ENCODE measurements at regions not wholly inside any gene's neighbourhood (a gene's known extent, or its start where the extent isn't known, plus 50 kb on each side); places are given as distances from the start of the nearest gene placed in this dataset.
A peak's percentile ranks its signal among the peaks of the same experiment; 100 is the strongest.

DNA sequence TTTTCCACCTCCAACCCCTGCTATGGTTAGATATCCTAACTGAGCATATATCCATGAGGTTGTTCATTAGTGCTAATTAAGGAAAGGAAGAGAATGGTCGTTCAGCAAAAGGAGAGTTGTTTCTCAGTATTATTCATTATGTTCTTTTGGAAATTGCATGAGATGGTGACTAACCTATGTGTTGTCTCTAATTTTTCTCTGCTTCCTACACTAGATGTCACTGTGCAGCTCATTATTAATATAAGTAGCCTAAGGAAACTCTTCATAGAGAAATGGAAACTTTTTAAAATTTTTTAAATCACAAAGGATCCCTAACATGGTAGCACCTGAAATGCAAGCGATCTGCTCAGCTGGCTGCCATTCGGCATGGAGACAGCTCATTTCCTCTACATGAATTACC lies 67.7 kb upstream of the FAM9A start:
- Histone ChIP-seq H3K4me2 (ENCODE audit: insufficient read depth, low read length) (peak overlapping the region; percentile 5), H3K27me3 (ENCODE audit: insufficient read depth, low read length) (no peaks in the 10 kb centered on the region), H3K27ac (ENCODE audit: low read depth, low read length) (no peak overlapping the region), H3K4me1 (ENCODE audit: insufficient read depth, low read length) (no peaks in the 10 kb centered on the region), H3K9me3 (ENCODE audit: low read depth, low read length) (no peaks in the 10 kb centered on the region), H2AFZ (ENCODE audit: low read length) (no peak overlapping the region), H3K4me3 (ENCODE audit: insufficient read depth, low read length) (no peak overlapping the region), H3K79me2 (ENCODE audit: insufficient read depth, low read length) (no peaks in the 10 kb centered on the region), H4K20me1 (ENCODE audit: insufficient read depth, low read length) (no peaks in the 10 kb centered on the region), H3K36me3 (ENCODE audit: insufficient read depth, low read length) (no peaks in the 10 kb centered on the region)
- no peak for DNase-seq (ENCODE audit: insufficient read length, low spot score, missing footprints)
- TF ChIP-seq, protein P1, sequence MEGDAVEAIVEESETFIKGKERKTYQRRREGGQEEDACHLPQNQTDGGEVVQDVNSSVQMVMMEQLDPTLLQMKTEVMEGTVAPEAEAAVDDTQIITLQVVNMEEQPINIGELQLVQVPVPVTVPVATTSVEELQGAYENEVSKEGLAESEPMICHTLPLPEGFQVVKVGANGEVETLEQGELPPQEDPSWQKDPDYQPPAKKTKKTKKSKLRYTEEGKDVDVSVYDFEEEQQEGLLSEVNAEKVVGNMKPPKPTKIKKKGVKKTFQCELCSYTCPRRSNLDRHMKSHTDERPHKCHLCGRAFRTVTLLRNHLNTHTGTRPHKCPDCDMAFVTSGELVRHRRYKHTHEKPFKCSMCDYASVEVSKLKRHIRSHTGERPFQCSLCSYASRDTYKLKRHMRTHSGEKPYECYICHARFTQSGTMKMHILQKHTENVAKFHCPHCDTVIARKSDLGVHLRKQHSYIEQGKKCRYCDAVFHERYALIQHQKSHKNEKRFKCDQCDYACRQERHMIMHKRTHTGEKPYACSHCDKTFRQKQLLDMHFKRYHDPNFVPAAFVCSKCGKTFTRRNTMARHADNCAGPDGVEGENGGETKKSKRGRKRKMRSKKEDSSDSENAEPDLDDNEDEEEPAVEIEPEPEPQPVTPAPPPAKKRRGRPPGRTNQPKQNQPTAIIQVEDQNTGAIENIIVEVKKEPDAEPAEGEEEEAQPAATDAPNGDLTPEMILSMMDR (IDR thresholded peaks at IDR 0.05; ENCODE audit: extremely low read depth, low read depth, low read length): peak; percentile 36

DNA sequence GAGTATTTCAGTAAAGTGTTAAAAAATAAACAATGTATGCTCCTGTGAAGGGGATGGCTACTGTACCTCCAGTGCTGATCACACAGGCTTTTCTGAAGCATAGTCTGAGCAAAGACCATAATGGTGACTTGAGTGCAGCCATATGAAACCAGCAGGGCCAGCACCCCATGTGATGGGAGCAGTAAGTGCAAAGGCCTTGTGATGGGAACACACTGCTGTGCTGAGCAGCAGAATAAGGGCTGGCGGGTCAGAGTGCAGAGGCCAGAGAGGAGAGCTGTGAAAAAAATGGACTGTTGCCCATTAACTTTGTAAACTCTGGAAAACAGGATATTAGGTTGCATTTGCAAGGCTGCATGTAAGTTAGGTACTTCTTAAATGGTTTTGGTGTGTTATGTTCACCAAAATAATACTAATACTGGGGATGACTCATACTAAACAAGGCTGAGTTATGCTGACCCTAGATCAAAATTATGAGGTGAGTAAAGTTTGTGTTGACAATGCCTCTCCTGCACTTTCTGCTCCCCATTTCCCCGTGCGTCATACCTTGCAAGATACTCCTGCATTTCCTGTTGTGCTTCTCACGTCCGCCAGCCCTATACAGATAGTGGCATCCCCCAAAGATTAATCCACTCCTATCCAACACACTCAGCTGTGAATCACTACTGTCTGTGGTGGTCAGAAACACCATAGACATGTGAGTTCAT lies 67.0 kb upstream of the FAM9A start:
- Histone ChIP-seq H2AFZ (ENCODE audit: low read length) (no peak overlapping the region), H3K27ac (ENCODE audit: low read depth, low read length) (no peak overlapping the region)
- no peak for DNase-seq (ENCODE audit: insufficient read length, low spot score, missing footprints)

DNA sequence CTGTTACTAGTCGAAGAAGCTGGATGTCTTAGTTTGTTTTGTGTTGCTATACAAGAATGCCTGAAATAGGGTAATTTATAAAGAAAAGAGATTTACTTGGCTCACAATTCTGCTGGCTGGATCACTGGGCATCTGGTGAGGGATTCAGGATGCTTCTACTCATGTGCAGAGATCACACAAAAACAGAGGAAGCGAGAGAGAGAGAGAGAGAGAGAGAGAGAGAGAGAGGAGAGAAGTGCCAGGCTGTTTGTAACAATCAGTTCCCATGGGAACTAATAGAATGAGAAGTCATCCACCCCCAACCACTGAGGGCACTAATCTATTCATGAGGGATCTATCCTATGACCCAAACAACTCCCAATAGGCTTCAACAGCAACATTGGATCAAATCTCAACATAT lies 66.2 kb upstream of the FAM9A start:
- Histone ChIP-seq H3K79me2 (ENCODE audit: insufficient read depth, low read length) (no peaks in the 10 kb centered on the region), H3K27ac (ENCODE audit: low read depth, low read length) (no peak overlapping the region), H2AFZ (ENCODE audit: low read length) (no peak overlapping the region), H3K27me3 (ENCODE audit: insufficient read depth, low read length) (no peaks in the 10 kb centered on the region), H3K9me3 (ENCODE audit: low read depth, low read length) (no peaks in the 10 kb centered on the region), H3K4me2 (ENCODE audit: insufficient read depth, low read length) (no peak overlapping the region), H3K4me1 (ENCODE audit: insufficient read depth, low read length) (no peaks in the 10 kb centered on the region), H4K20me1 (ENCODE audit: insufficient read depth, low read length) (no peaks in the 10 kb centered on the region), H3K4me3 (ENCODE audit: insufficient read depth, low read length) (no peak overlapping the region), H3K36me3 (ENCODE audit: insufficient read depth, low read length) (no peaks in the 10 kb centered on the region)
- TF ChIP-seq, protein P1 (IDR thresholded peaks at IDR 0.05; ENCODE audit: extremely low read depth, low read depth, low read length): no peak
- no peak for DNase-seq (ENCODE audit: insufficient read length, low spot score, missing footprints)

More for the DNA sequence above, 67.0 kb upstream of the FAM9A start:
- TF ChIP-seq, protein P1 (IDR thresholded peaks at IDR 0.05; ENCODE audit: extremely low read depth, low read depth, low read length): no peak
- Histone ChIP-seq H3K27me3 (ENCODE audit: insufficient read depth, low read length) (no peaks in the 10 kb centered on the region), H3K79me2 (ENCODE audit: insufficient read depth, low read length) (no peaks in the 10 kb centered on the region), H3K4me2 (ENCODE audit: insufficient read depth, low read length) (peak overlapping the region; percentile 5), H3K36me3 (ENCODE audit: insufficient read depth, low read length) (no peaks in the 10 kb centered on the region), H3K4me1 (ENCODE audit: insufficient read depth, low read length) (no peaks in the 10 kb centered on the region), H3K9me3 (ENCODE audit: low read depth, low read length) (no peaks in the 10 kb centered on the region), H3K4me3 (ENCODE audit: insufficient read depth, low read length) (no peak overlapping the region), H4K20me1 (ENCODE audit: insufficient read depth, low read length) (no peaks in the 10 kb centered on the region)

DNA sequence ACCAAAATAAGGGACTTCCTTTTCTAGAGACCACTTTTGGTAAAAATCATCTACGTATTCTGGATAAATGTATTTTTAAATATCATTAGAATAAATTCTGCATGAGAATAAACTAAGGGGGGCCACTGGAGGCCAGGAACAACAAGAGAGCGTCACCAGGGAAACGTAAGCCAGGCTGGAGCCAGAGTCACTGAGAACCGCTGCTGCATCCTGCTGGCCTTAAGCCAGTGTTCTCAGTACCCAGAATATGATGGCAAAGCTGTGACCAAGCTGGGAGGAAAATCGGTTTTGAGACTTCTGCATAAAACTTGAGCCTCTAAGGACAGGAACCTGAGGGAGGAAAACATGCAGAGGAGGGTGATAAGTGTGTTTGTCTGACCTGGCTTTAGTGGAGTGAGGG lies 63.0 kb upstream of the FAM9A start:
- TF ChIP-seq, protein P1 (IDR thresholded peaks at IDR 0.05; ENCODE audit: extremely low read depth, low read depth, low read length): no peak
- H3K9me3 ChIP-seq (ENCODE audit: low read depth, low read length): no peaks in the 10 kb centered on the region
- H3K27ac ChIP-seq (ENCODE audit: low read depth, low read length): no peak overlapping the region
- no peak overlapping the region for H3K4me3 ChIP-seq (ENCODE audit: insufficient read depth, low read length)
- no peaks in the 10 kb centered on the region for H4K20me1 ChIP-seq (ENCODE audit: insufficient read depth, low read length)
- no peaks in the 10 kb centered on the region for H3K79me2 ChIP-seq (ENCODE audit: insufficient read depth, low read length)
- DNase-seq (ENCODE audit: insufficient read length, low spot score, missing footprints): no peak
- no peaks in the 10 kb centered on the region for H3K27me3 ChIP-seq (ENCODE audit: insufficient read depth, low read length)
- no peaks in the 10 kb centered on the region for H3K4me1 ChIP-seq (ENCODE audit: insufficient read depth, low read length)
- H3K4me2 ChIP-seq (ENCODE audit: insufficient read depth, low read length): no peak overlapping the region
- no peak overlapping the region for H2AFZ ChIP-seq (ENCODE audit: low read length)
- H3K36me3 ChIP-seq (ENCODE audit: insufficient read depth, low read length): no peaks in the 10 kb centered on the region
